HG03457 (cell line): ENCODE measurements at regions not wholly inside any gene's neighbourhood (a gene's known extent, or its start where the extent isn't known, plus 50 kb on each side); places are given as distances from the start of the nearest gene placed in this dataset.

Experiments
- ATAC-seq: cut with Tn5 transposase; IDR thresholded peaks from one replicate; pipeline ENCODE4 v1.9.1; 2021; ENCODE audit warnings: moderate number of reproducible peaks; ENCODE audit not compliant: unreplicated experiment

GRCh38 chr13:84912720-84913119 is 886.5 kb downstream of the SLITRK6 start:
- no peak for ATAC-seq

- no peak for ATAC-seq
Observed at GRCh38 chr13:84910423-84910822, 888.8 kb downstream of the SLITRK6 start.

- ATAC-seq: no peak
Observed at GRCh38 chr13:84903391-84903790, 895.8 kb downstream of the SLITRK6 start.

- ATAC-seq: no peak
Observed at GRCh38 chr13:84902243-84902642, 897.0 kb downstream of the SLITRK6 start.

GRCh38 chr13:84896128-84896527 is 903.1 kb downstream of the SLITRK6 start:
- no peak for ATAC-seq

GRCh38 chr13:84894749-84895148 is 904.5 kb downstream of the SLITRK6 start:
- ATAC-seq: no peak

- no peak for ATAC-seq
Observed at GRCh38 chr13:84885868-84886267, 913.4 kb downstream of the SLITRK6 start.

GRCh38 chr13:84873951-84874350 is 925.3 kb downstream of the SLITRK6 start:
- ATAC-seq: no peak

- no peak for ATAC-seq
Observed at GRCh38 chr13:84870190-84870589, 929.0 kb downstream of the SLITRK6 start.

- no peak for ATAC-seq
Observed at GRCh38 chr13:84867246-84867645, 932.0 kb downstream of the SLITRK6 start.

- no peak for ATAC-seq
Observed at GRCh38 chr13:84865783-84866221, 933.4 kb downstream of the SLITRK6 start.

- no peak for ATAC-seq
Observed at GRCh38 chr13:84864341-84864740, 934.9 kb downstream of the SLITRK6 start.

GRCh38 chr13:84847107-84847506 is 952.1 kb downstream of the SLITRK6 start:
- no peak for ATAC-seq

- no peak for ATAC-seq
Observed at GRCh38 chr13:84845907-84846619, 953.2 kb downstream of the SLITRK6 start.

- ATAC-seq: no peak
Observed at GRCh38 chr13:84844473-84844872, 954.7 kb downstream of the SLITRK6 start.

- ATAC-seq: no peak
Observed at GRCh38 chr13:84843368-84843767, 955.9 kb downstream of the SLITRK6 start.

GRCh38 chr13:84834201-84834600 is 951.9 kb upstream of the SLITRK1 start:
- no peak for ATAC-seq

GRCh38 chr13:84831666-84832657 is 949.7 kb upstream of the SLITRK1 start:
- no peak for ATAC-seq

- ATAC-seq: no peak
Observed at GRCh38 chr13:84823528-84823927, 941.3 kb upstream of the SLITRK1 start.

GRCh38 chr13:84821261-84821660 is 939.0 kb upstream of the SLITRK1 start:
- ATAC-seq: no peak

- no peak for ATAC-seq
Observed at GRCh38 chr13:84816567-84817105, 934.4 kb upstream of the SLITRK1 start.

- ATAC-seq: no peak
Observed at GRCh38 chr13:84812789-84813188, 930.5 kb upstream of the SLITRK1 start.
